ENCODE measurements at regions not wholly inside any gene's neighbourhood (a gene's known extent, or its start where the extent isn't known, plus 50 kb on each side); places are given as distances from the start of the nearest gene placed in this dataset.

- Mint-ChIP-seq H3K27me3 (ENCODE audit: insufficient read depth, low read depth, poor library complexity) (peaks cover 2% of the 10 kb centered on the region), H3K9me3 (peaks cover 36% of the 10 kb centered on the region), H3K36me3 (ENCODE audit: low read depth) (peaks cover 20% of the 10 kb centered on the region), H3K4me1 (no peaks in the 10 kb centered on the region), H3K27ac (no peak overlapping the region), H3K4me3 (no peak overlapping the region)
- no peaks in the 10 kb centered on the region for H3F3A ChIP-seq (replicated peaks; ENCODE audit: low read depth)
- no peak for TF ChIP-seq CREB1 (CRISPR knock-in tag; IDR thresholded peaks at IDR 0.05; ENCODE audit: low read depth)
- TF ChIP-seq ZNF462 (CRISPR knock-in tag; IDR thresholded peaks at IDR 0.05) = no peak
- no peak for TF ChIP-seq STAT1 (IDR thresholded peaks at IDR 0.05; ENCODE audit: unreplicated experiment)
- TF ChIP-seq EZH2 (IDR thresholded peaks at IDR 0.05; ENCODE audit: low read depth, unreplicated experiment) = no peak
- no peak for TF ChIP-seq ETS1 (IDR thresholded peaks at IDR 0.05)
- TF ChIP-seq ZNF114 (CRISPR knock-in tag; IDR thresholded peaks at IDR 0.05) = no peak
- TF ChIP-seq REST (IDR thresholded peaks at IDR 0.05; ENCODE audit: unreplicated experiment) = no peak
- no peak for TF ChIP-seq NANOG (IDR thresholded peaks at IDR 0.05; ENCODE audit: borderline replicate concordance)
- TF ChIP-seq EZH2phosphoT487 (IDR thresholded peaks at IDR 0.05; ENCODE audit: unreplicated experiment) = no peak
- TF ChIP-seq CTCF (conservative IDR thresholded peaks at IDR 0.05; ENCODE audit: low read depth in 2 of 2) = no peak
- TF ChIP-seq JUNB (IDR thresholded peaks at IDR 0.05; ENCODE audit: unreplicated experiment) = no peak
- TF ChIP-seq ZNF331 (CRISPR knock-in tag; IDR thresholded peaks at IDR 0.05; ENCODE audit: low read depth) = no peak
- no peak for TF ChIP-seq POLR2AphosphoS5 (IDR thresholded peaks at IDR 0.05; ENCODE audit: low read depth)
- no peaks in the 10 kb centered on the region; the same call in 1 of the 2 replicates for H3K9me2 ChIP-seq (ENCODE audit: insufficient read depth)
- no peak overlapping the region for H2AFZ ChIP-seq
- no peak overlapping the region for H3K4me3 ChIP-seq
- ATAC-seq = no peak
- DNase-seq (ENCODE audit: low spot score) = no peak
- no peak overlapping the region for H3K27ac ChIP-seq (ENCODE audit: low read depth)
- no peaks in the 10 kb centered on the region for H3K27me3 ChIP-seq (ENCODE audit: insufficient read depth)
- H3K4me2 ChIP-seq = no peak overlapping the region
- H3K36me3 ChIP-seq (ENCODE audit: insufficient read depth) = peaks cover 4% of the 10 kb centered on the region; the same call in 1 of the 2 replicates
- H3K4me1 ChIP-seq (ENCODE audit: insufficient read depth) = no peaks in the 10 kb centered on the region
- H4K20me1 ChIP-seq (replicated peaks; ENCODE audit: insufficient read depth) = no peaks in the 10 kb centered on the region
- H3K79me2 ChIP-seq (replicated peaks; ENCODE audit: insufficient read depth) = no peaks in the 10 kb centered on the region
Observed at GRCh38 chr2:160803881-160804280, 310.3 kb upstream of the RBMS1 start.
